ENCODE measurements at regions not wholly inside any gene's neighbourhood (a gene's known extent, or its start where the extent isn't known, plus 50 kb on each side); places are given as distances from the start of the nearest gene placed in this dataset.

GRCh38 chr3:21109056-21109455 lies 642.0 kb downstream of the ZNF385D start:
- intact Hi-C loops (cut with DNase I) = no loop called here
- DNase-seq = no peak
- no peak overlapping the region for H3K4me3 ChIP-seq (ENCODE audit: low read length in 3 of 3)
- H3K4me1 ChIP-seq (ENCODE audit: control insufficient read depth in 2 of 3, insufficient read depth in 2 of 3, low read depth in 1 of 3, low read length in 3 of 3) = no peaks in the 10 kb centered on the region
- H3K9ac ChIP-seq (ENCODE audit: low read length in 3 of 3) = no peak overlapping the region
- no peak for TF ChIP-seq CTCF (IDR thresholded peaks at IDR 0.05; ENCODE audit: borderline replicate concordance, extremely low read depth, insufficient read depth)
- no peaks in the 10 kb centered on the region for H3K27me3 ChIP-seq (ENCODE audit: control insufficient read depth, insufficient read depth, low read length)
- H3K9me3 ChIP-seq (ENCODE audit: control insufficient read depth in 2 of 3, insufficient read depth in 1 of 3, low read length in 3 of 3) = no peaks in the 10 kb centered on the region
- H3K27ac ChIP-seq (ENCODE audit: low read depth in 2 of 2, low read length in 2 of 2) = no peak overlapping the region
- H3K36me3 ChIP-seq (ENCODE audit: control insufficient read depth in 2 of 3, insufficient read depth in 3 of 3, low read length in 3 of 3) = no peaks in the 10 kb centered on the region
- no peak for FAIRE-seq

GRCh38 chr3:21105784-21106183 lies 645.2 kb downstream of the ZNF385D start:
- intact Hi-C loops (cut with DNase I) = no loop called here
- H3K9ac ChIP-seq (ENCODE audit: low read length in 3 of 3) = no peak overlapping the region
- no peaks in the 10 kb centered on the region for H3K27me3 ChIP-seq (ENCODE audit: control insufficient read depth, insufficient read depth, low read length)
- no peaks in the 10 kb centered on the region for H3K36me3 ChIP-seq (ENCODE audit: control insufficient read depth in 2 of 3, insufficient read depth in 3 of 3, low read length in 3 of 3)
- FAIRE-seq (no peak), DNase-seq (no peak)
- no peak for TF ChIP-seq CTCF (IDR thresholded peaks at IDR 0.05; ENCODE audit: borderline replicate concordance, extremely low read depth, insufficient read depth)
- no peaks in the 10 kb centered on the region for H3K4me1 ChIP-seq (ENCODE audit: control insufficient read depth in 2 of 3, insufficient read depth in 2 of 3, low read depth in 1 of 3, low read length in 3 of 3)
- no peak overlapping the region for H3K27ac ChIP-seq (ENCODE audit: low read depth in 2 of 2, low read length in 2 of 2)
- no peak overlapping the region for H3K4me3 ChIP-seq (ENCODE audit: low read length in 3 of 3)
- H3K9me3 ChIP-seq (ENCODE audit: control insufficient read depth in 2 of 3, insufficient read depth in 1 of 3, low read length in 3 of 3) = peaks cover 0 to 5% (median 5%) of the 10 kb centered on the region in 3 donors

- H3K4me3 ChIP-seq (ENCODE audit: low read length in 3 of 3) = no peak overlapping the region
- intact Hi-C loops (cut with DNase I) = no loop called here
- no peaks in the 10 kb centered on the region for H3K27me3 ChIP-seq (ENCODE audit: control insufficient read depth, insufficient read depth, low read length)
- no peak overlapping the region for H3K27ac ChIP-seq (ENCODE audit: low read depth in 2 of 2, low read length in 2 of 2)
- no peaks in the 10 kb centered on the region for H3K36me3 ChIP-seq (ENCODE audit: control insufficient read depth in 2 of 3, insufficient read depth in 3 of 3, low read length in 3 of 3)
- no peaks in the 10 kb centered on the region for H3K4me1 ChIP-seq (ENCODE audit: control insufficient read depth in 2 of 3, insufficient read depth in 2 of 3, low read depth in 1 of 3, low read length in 3 of 3)
- no peak for FAIRE-seq
- no peak overlapping the region for H3K9ac ChIP-seq (ENCODE audit: low read length in 3 of 3)
- peaks cover 0 to 5% (median 5%) of the 10 kb centered on the region in 3 donors for H3K9me3 ChIP-seq (ENCODE audit: control insufficient read depth in 2 of 3, insufficient read depth in 1 of 3, low read length in 3 of 3)
- TF ChIP-seq CTCF (IDR thresholded peaks at IDR 0.05; ENCODE audit: borderline replicate concordance, extremely low read depth, insufficient read depth) = no peak
- DNase-seq = no peak
Measured at GRCh38 chr3:21100656-21101359, 650.2 kb downstream of the ZNF385D start.

DNA sequence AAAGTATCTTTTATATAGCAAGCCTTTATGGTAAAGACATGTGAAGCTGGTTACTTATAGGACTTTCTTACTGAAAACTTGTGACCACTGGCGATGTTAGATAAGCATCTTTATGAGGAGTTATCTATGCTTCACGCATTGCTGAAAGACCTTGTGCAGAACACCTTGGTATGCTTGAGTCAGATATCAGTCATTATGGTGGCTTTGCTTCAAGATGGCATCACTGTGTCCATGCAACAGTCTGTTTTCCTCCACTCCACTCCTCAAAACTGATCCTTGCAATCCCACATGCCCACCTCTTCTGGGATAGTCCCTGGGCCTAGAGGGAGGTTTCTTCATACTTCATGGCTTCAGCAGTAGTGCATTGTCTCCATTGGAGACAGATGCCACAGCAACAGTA lies 656.3 kb downstream of the ZNF385D start:
- Histone ChIP-seq H3K27me3 (ENCODE audit: control insufficient read depth, insufficient read depth, low read length) (no peaks in the 10 kb centered on the region), H3K9ac (ENCODE audit: low read length in 3 of 3) (no peak overlapping the region), H3K36me3 (ENCODE audit: control insufficient read depth in 2 of 3, insufficient read depth in 3 of 3, low read length in 3 of 3) (no peaks in the 10 kb centered on the region), H3K27ac (ENCODE audit: low read depth in 2 of 2, low read length in 2 of 2) (no peak overlapping the region), H3K9me3 (ENCODE audit: control insufficient read depth in 2 of 3, insufficient read depth in 1 of 3, low read length in 3 of 3) (no peaks in the 10 kb centered on the region), H3K4me1 (ENCODE audit: control insufficient read depth in 2 of 3, insufficient read depth in 2 of 3, low read depth in 1 of 3, low read length in 3 of 3) (no peaks in the 10 kb centered on the region), H3K4me3 (ENCODE audit: low read length in 3 of 3) (no peak overlapping the region)
- DNase-seq = no peak
- no peak for FAIRE-seq
- TF ChIP-seq CTCF (IDR thresholded peaks at IDR 0.05; ENCODE audit: borderline replicate concordance, extremely low read depth, insufficient read depth) = no peak
- intact Hi-C loops (cut with DNase I) = no loop called here
